ENCODE measurements at regions not wholly inside any gene's neighbourhood (a gene's known extent, or its start where the extent isn't known, plus 50 kb on each side); places are given as distances from the start of the nearest gene placed in this dataset.

DNA sequence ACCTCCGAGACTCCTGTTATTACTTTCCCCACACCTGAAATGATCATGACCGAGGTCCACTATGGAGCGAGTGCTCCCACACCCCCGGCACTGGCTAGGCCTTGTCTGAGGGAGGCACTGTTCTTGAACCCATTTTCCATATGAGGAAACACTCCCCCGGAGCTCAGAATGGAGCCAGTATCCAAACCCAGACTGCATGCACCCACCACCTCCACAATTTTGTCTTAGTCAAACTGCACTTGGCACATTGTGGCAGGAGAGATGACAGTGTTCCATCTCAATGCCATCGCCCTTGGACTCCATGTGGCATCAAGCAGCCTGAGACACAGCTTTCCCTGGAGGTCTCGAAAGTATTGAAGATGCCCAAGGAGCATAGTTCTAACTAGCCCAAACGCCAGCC lies 154.1 kb downstream of the NUP210 start:
- DNase-seq (peak in 1 of 6 donors; percentile 3), FAIRE-seq (no peak), ATAC-seq (no peak)
- Histone ChIP-seq H3K27me3 (no peaks in the 10 kb centered on the region), H3K4me1 (no peaks in the 10 kb centered on the region), H3K27ac (no peak overlapping the region), H3K4me3 (no peak overlapping the region), H3K36me3 (no peaks in the 10 kb centered on the region), H3K9me3 (no peaks in the 10 kb centered on the region)
- intact Hi-C loops (cut with DNase I) = no loop called here
- no peak for TF ChIP-seq CTCF (IDR thresholded peaks at IDR 0.05)
- WGBS, 2 donors = 94 to 95% methylated on average over 8 of the region's 8 CpGs

DNA sequence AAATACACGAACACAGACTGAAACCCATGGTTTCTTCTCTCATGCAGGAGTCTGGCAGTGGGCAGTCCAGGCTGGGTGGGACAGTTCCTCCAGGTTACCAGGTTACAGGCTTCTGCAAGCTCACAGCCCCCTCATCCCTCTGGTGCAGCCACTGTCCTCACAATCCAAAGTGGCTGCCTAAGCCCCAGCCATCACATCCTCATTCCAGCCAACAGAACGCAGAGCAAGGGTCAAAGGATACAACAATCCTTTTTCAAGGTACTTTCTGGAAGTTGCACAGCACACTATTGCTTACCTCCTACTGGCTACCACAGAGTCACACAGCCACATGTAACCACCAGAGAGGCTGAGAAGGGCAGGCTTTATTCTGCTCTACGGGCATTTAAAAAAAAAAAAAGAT lies 154.6 kb downstream of the NUP210 start:
- TF ChIP-seq CTCF (IDR thresholded peaks at IDR 0.05) = no peak
- 82 to 89% methylated on average over 3 of the region's 3 CpGs for WGBS, 2 donors
- no peak for FAIRE-seq

DNA sequence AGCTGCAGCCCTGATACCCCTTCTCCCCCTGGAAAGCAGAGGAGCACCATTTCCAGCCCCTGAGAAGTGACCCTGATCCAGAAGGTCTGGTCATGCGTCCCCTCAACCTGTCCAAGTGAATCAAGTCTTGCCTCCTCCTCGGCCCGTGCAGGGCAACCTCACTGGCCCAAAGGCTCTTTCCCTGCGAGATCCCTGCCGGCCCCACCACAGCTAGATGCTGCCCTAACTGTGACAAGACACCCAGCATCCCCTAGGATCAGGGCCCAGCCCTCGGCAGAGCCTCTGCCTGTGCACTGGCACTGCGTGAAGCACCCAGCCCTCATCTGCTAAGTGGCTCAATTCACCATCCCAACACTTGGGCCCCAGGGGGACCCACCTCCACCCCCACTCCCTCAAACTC lies 155.1 kb downstream of the NUP210 start:
- no peaks in the 10 kb centered on the region for H3K4me1 ChIP-seq
- H3K27ac ChIP-seq = no peak overlapping the region
- H3K27me3 ChIP-seq = no peaks in the 10 kb centered on the region
- ATAC-seq (no peak), DNase-seq (peak in 2 of 6 donors; percentile 6 to 55), FAIRE-seq (no peak)
- intact Hi-C loops (cut with DNase I) = no loop called here
- no peak overlapping the region for H3K4me3 ChIP-seq
- H3K9me3 ChIP-seq = no peaks in the 10 kb centered on the region
- TF ChIP-seq CTCF (IDR thresholded peaks at IDR 0.05) = no peak
- WGBS, 2 donors = 89 to 90% methylated on average over 7 of the region's 7 CpGs
- H3K36me3 ChIP-seq = no peaks in the 10 kb centered on the region

More for the DNA sequence above, 154.6 kb downstream of the NUP210 start:
- Histone ChIP-seq H3K27me3 (no peaks in the 10 kb centered on the region), H3K4me3 (no peak overlapping the region), H3K9me3 (no peaks in the 10 kb centered on the region), H3K4me1 (no peaks in the 10 kb centered on the region), H3K27ac (no peak overlapping the region), H3K36me3 (no peaks in the 10 kb centered on the region)
- no peak for DNase-seq
- intact Hi-C loops (cut with DNase I) = no loop called here
- no peak for ATAC-seq

- H3K4me3 ChIP-seq = no peak overlapping the region
- FAIRE-seq (no peak), DNase-seq (peak in 1 of 6 donors; percentile 3), ATAC-seq (no peak)
- H3K27me3 ChIP-seq = no peaks in the 10 kb centered on the region
- H3K36me3 ChIP-seq = no peaks in the 10 kb centered on the region
- intact Hi-C loops (cut with DNase I) = no loop called here
- H3K9me3 ChIP-seq = no peaks in the 10 kb centered on the region
- no peaks in the 10 kb centered on the region for H3K4me1 ChIP-seq
- no peak for TF ChIP-seq CTCF (IDR thresholded peaks at IDR 0.05)
- whole genome bisulfite sequencing, 2 donors = 76 to 94% methylated on average over 9 of the region's 9 CpGs
- no peak overlapping the region for H3K27ac ChIP-seq
Observed at GRCh38 chr3:13264468-13264795, 155.7 kb downstream of the NUP210 start.

- no peaks in the 10 kb centered on the region for H3K9me3 ChIP-seq
- H3K27me3 ChIP-seq = no peaks in the 10 kb centered on the region
- H3K4me1 ChIP-seq = no peaks in the 10 kb centered on the region
- H3K4me3 ChIP-seq = no peak overlapping the region
- FAIRE-seq (no peak), ATAC-seq (peak in 1 of 4 donors; percentile 37), DNase-seq (peak in 1 of 6 donors; percentile 9)
- 87 to 88% methylated on average over 26 of the region's 26 CpGs for WGBS, 2 donors
- H3K27ac ChIP-seq = no peak overlapping the region
- intact Hi-C loops (cut with DNase I) = no loop called here
- H3K36me3 ChIP-seq = no peaks in the 10 kb centered on the region
- TF ChIP-seq CTCF (IDR thresholded peaks at IDR 0.05) = no peak
Observed at GRCh38 chr3:13263770-13264467, 156.2 kb downstream of the NUP210 start.
